GM12874 (cell line): ENCODE measurements at regions not wholly inside any gene's neighbourhood (a gene's known extent, or its start where the extent isn't known, plus 50 kb on each side); places are given as distances from the start of the nearest gene placed in this dataset.

Experiments
- CTCF ChIP-seq: IDR thresholded peaks from 2 replicates; pipeline ENCODE4 v1.5.1; 2011; ENCODE audit warnings: low read depth, mild to moderate bottlenecking, control low read depth, low read length, moderate library complexity; ENCODE audit not compliant: insufficient read depth

GRCh38 chr5:53339962-53340540, 140.4 kb upstream of the FST start:
- no peak for TF ChIP-seq CTCF

DNA sequence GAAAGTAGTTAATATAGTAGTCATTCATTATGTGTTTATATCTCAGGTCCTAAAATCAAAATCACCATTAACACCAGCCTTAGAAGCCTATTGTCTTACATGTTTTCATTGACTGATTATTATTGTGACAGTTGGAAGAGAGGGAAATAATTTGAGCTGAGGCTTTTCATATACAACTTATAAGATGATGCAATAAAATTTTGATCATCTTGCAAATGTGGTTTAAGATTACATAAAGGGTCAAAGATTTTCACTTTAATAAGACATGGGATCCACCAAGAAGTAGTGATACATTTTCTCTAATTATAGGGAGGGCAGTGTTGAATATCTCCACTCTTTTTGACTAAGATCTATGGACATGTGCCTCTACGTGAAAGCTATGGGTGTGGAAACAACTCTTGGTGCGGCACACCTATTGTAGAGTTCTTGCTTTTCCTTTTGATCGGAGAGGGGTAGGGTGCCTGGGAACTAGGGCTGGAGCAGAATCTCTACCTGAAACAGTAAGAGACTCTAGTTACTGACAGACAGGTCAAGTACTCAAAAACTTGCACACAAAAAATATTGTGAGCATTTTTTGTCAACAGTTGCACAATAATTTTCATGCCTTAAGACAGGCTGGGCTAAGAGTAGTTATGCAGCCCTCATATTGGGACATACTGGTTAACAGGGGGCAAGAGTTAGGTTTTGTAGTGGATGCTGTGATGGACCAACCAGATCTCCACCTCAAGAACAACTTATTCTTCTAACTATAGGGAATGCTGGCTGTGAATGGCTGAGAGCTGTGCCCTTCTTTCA, 139.3 kb upstream of the FST start:
- TF ChIP-seq CTCF: no peak

- TF ChIP-seq CTCF: no peak
Observed at GRCh38 chr5:53342236-53342635, 138.2 kb upstream of the FST start.

DNA sequence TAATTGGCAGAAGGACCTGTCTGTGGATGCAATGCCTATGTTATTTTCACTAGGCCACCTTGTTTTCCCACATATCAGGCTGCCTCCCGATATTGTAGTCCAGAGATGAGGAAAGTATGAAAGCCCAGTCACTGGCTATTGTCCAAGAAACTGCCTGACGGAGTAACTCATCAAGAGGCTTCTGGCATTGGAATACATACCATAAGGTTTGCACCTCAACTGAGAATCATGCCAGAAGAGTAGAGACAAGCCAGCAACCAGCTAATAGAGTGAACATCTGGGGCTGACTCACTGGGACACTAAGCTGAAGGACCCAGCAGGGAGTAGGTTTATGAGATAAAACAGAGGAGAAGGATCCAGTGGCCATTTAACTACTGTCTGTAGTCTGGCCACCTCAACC, 137.2 kb upstream of the FST start:
- TF ChIP-seq CTCF: no peak

DNA sequence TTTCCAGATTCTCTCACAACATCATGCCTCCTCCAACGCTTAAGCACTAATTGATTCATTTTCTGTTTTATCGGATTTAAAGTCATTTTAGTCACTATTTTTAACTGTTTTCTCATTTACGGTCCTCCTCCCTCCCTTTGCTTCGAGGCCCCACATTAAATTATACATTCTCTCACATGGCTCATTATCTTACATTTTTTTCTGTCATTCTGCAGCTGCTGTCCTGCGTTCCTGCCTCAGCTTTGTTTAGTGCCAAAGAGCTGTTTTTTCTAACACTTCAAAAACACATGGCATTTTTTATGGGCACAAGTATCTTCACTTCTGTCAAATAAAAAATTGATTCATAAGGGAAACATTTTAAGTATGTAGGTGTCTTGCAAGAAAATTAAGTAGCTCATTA, 130.1 kb upstream of the FST start:
- TF ChIP-seq CTCF: no peak

GRCh38 chr5:53350991-53351770, 129.2 kb upstream of the FST start:
- TF ChIP-seq CTCF: no peak

GRCh38 chr5:53355316-53355715, 125.1 kb upstream of the FST start:
- no peak for TF ChIP-seq CTCF
